Caco-2 (cell line): ENCODE measurements at regions not wholly inside any gene's neighbourhood (a gene's known extent, or its start where the extent isn't known, plus 50 kb on each side); places are given as distances from the start of the nearest gene placed in this dataset.

Source experiments
- BruUV-seq: library from RNA; stranded (reverse); fragments of 400-500 nt; replicated peaks from 2 replicates; lab custom pipeline; 2021; lab: Mats Ljungman, UMichigan
- CTCF ChIA-PET: fragments of 300-600 bp; sonication (Branson Sonifier 250); formaldehyde crosslinking; loops from one replicate; lab custom pipeline; 2022; ENCODE audit warnings: antibody characterized with exemption; lab: Charles Lee
- POLR2A ChIA-PET: fragments of 300-600 bp; sonication (Branson Sonifier 250); formaldehyde crosslinking; loops from one replicate; lab custom pipeline; 2022; ENCODE audit warnings: antibody characterized with exemption; lab: Charles Lee
- DNase-seq, 2 experiments: peaks; one replicate each; pipeline versions ENCODE4 v3.0.0 to v3.0.0-alpha.2; 2020 to 2022
- H3K27me3 ChIP-seq: replicated peaks from 2 replicates; pipeline ENCODE4 v1.6.0; 2011; ENCODE audit warnings: low read length; ENCODE audit not compliant: control insufficient read depth, insufficient read depth
- H3K36me3 ChIP-seq: 2 replicates; pipeline ENCODE4 v1.5.1; 2011; ENCODE audit warnings: low read length; ENCODE audit not compliant: control insufficient read depth, insufficient read depth
- H3K4me1 ChIP-seq: fragments of 250-450 bp; sonication (Bioruptor Pico); 2 replicates; pipeline ENCODE4 v1.5.1; 2020; ENCODE audit warnings: mild to moderate bottlenecking
- H3K4me3 ChIP-seq: 2 replicates; pipeline ENCODE4 v1.5.1; 2011; ENCODE audit warnings: low read depth, mild to moderate bottlenecking, control low read depth, low read length
- H3K9me3 ChIP-seq: fragments of 250-450 bp; sonication (Bioruptor Pico); 2 replicates; pipeline ENCODE4 v1.5.1; 2020; ENCODE audit warnings: mild to moderate bottlenecking, moderate library complexity
- H3K27ac Mint-ChIP-seq: one replicate; pipeline ENCODE4 v1.8.0; 2022; ENCODE audit warnings: mixed read lengths; ENCODE audit not compliant: unreplicated experiment
- H3K27me3 Mint-ChIP-seq: one replicate; pipeline ENCODE4 v1.8.0; 2022; ENCODE audit warnings: mixed read lengths; ENCODE audit not compliant: insufficient read depth, unreplicated experiment
- H3K36me3 Mint-ChIP-seq: one replicate; pipeline ENCODE4 v1.8.0; 2022; ENCODE audit warnings: mild to moderate bottlenecking, mixed read lengths; ENCODE audit not compliant: insufficient read depth, unreplicated experiment
- H3K4me1 Mint-ChIP-seq: one replicate; pipeline ENCODE4 v1.8.0; 2022; ENCODE audit warnings: low read depth, mixed read lengths; ENCODE audit not compliant: unreplicated experiment
- H3K4me3 Mint-ChIP-seq: one replicate; pipeline ENCODE4 v1.8.0; 2022; ENCODE audit warnings: mild to moderate bottlenecking, moderate library complexity, mixed read lengths; ENCODE audit not compliant: unreplicated experiment
- H3K9me3 Mint-ChIP-seq: one replicate; pipeline ENCODE4 v1.8.0; 2022; ENCODE audit warnings: mixed read lengths; ENCODE audit not compliant: unreplicated experiment
- intact Hi-C: fragments of 100-400 bp; cut with micrococcal nuclease; formaldehyde crosslinking; loops from one replicate; pipeline ENCODE4 v1.10.0; 2022; ENCODE audit not compliant: unreplicated experiment
- TF ChIP-seq, protein P1 (sequence below), 2 experiments: fragments of 200-600 bp in 1 of 2; IDR thresholded peaks; 1 replicate in 1 of 2; 2 replicates in 1 of 2; pipeline versions ENCODE4 v1.5.1 to v1.8.0; 2011 to 2022; ENCODE audit warnings: antibody characterized with exemption in 1 of 2, control low read depth in 1 of 2, inconsistent platforms in 1 of 2, low read depth in 1 of 2, low read length in 1 of 2, mild to moderate bottlenecking in 1 of 2, moderate library complexity in 1 of 2; ENCODE audit not compliant: insufficient read depth in 1 of 2, severe bottlenecking in 1 of 2, unreplicated experiment in 1 of 2

DNA sequence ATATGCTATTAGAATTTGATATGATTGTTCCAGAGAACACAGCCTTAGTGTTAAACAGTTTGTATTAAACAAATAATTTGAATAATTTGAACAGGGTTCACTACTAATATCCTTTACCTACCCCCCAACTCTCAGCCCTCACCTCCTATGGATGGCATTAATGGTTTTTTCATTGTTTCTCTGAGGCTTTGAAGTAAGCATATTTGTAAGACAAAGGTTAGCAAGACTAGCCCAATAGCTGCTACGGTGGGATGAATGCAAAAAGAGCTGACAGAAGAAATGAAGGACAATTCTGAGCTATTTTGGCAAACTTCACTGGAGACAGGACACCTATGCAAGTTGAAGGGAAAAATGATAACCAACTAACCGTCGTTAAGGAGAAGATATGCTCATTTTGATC is 61.6 kb downstream of the ARL4A start:
- Histone ChIP-seq H3K4me1 (no peaks in the 10 kb centered on the region), H3K4me3 (no peak overlapping the region), H3K36me3 (no peaks in the 10 kb centered on the region), H3K9me3 (no peaks in the 10 kb centered on the region), H3K27me3 (no peaks in the 10 kb centered on the region)
- no TSS peak for BruUV-seq
- Mint-ChIP-seq H3K27ac (no peak overlapping the region), H3K4me1 (no peaks in the 10 kb centered on the region), H3K9me3 (no peaks in the 10 kb centered on the region), H3K4me3 (no peak overlapping the region), H3K27me3 (no peaks in the 10 kb centered on the region), H3K36me3 (no peaks in the 10 kb centered on the region)
- POLR2A ChIA-PET, result no interaction called here
- intact Hi-C loops, result no loop called here
- CTCF ChIA-PET, result no interaction called here
- TF ChIP-seq, protein P1, sequence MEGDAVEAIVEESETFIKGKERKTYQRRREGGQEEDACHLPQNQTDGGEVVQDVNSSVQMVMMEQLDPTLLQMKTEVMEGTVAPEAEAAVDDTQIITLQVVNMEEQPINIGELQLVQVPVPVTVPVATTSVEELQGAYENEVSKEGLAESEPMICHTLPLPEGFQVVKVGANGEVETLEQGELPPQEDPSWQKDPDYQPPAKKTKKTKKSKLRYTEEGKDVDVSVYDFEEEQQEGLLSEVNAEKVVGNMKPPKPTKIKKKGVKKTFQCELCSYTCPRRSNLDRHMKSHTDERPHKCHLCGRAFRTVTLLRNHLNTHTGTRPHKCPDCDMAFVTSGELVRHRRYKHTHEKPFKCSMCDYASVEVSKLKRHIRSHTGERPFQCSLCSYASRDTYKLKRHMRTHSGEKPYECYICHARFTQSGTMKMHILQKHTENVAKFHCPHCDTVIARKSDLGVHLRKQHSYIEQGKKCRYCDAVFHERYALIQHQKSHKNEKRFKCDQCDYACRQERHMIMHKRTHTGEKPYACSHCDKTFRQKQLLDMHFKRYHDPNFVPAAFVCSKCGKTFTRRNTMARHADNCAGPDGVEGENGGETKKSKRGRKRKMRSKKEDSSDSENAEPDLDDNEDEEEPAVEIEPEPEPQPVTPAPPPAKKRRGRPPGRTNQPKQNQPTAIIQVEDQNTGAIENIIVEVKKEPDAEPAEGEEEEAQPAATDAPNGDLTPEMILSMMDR (IDR thresholded peaks at IDR 0.05; ENCODE audit: insufficient read depth in 1 of 2, low read depth in 1 of 2, low read length in 1 of 2, severe bottlenecking in 1 of 2, unreplicated experiment in 1 of 2), result no peak
- DNase-seq, result no peak

- no TSS peak for BruUV-seq
- Mint-ChIP-seq H3K9me3 (no peaks in the 10 kb centered on the region), H3K27me3 (no peaks in the 10 kb centered on the region), H3K36me3 (no peaks in the 10 kb centered on the region), H3K4me1 (no peaks in the 10 kb centered on the region), H3K4me3 (no peak overlapping the region), H3K27ac (no peak overlapping the region)
- Histone ChIP-seq H3K4me3 (no peak overlapping the region), H3K36me3 (no peaks in the 10 kb centered on the region), H3K27me3 (no peaks in the 10 kb centered on the region), H3K9me3 (no peaks in the 10 kb centered on the region), H3K4me1 (no peaks in the 10 kb centered on the region)
- ChIA-PET CTCF (no interaction called here), POLR2A (no interaction called here)
- TF ChIP-seq, protein P1 (IDR thresholded peaks at IDR 0.05; ENCODE audit: insufficient read depth in 1 of 2, low read depth in 1 of 2, low read length in 1 of 2, severe bottlenecking in 1 of 2, unreplicated experiment in 1 of 2), result no peak
- intact Hi-C loops, result no loop called here
- no peak for DNase-seq
Observed at GRCh38 chr7:12749746-12750145, 62.3 kb downstream of the ARL4A start.

DNA sequence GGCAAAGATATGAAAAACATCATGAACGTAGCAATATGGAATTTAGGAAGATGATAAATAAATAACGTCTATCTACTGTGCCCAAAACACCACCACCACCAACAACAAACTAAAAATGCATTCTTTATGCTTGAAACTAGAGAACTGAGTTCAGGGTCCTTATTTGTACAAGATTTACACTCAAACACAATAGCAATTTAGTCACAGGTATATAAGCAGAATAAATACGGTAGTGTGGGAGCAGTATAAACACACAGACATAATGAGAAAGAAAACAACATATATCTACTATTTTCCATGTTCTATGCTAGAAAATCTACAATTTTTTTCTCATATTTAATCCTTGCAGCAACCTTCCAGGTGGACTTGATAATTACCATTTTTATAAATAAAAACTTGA is 64.3 kb downstream of the ARL4A start:
- no TSS peak for BruUV-seq
- Histone ChIP-seq H3K9me3 (no peaks in the 10 kb centered on the region), H3K27me3 (no peaks in the 10 kb centered on the region), H3K4me1 (no peaks in the 10 kb centered on the region), H3K36me3 (no peaks in the 10 kb centered on the region), H3K4me3 (no peak overlapping the region)
- ChIA-PET POLR2A (no interaction called here), CTCF (no interaction called here)
- DNase-seq, result no peak
- no peaks in the 10 kb centered on the region for H3K36me3 Mint-ChIP-seq
- TF ChIP-seq, protein P1 (IDR thresholded peaks at IDR 0.05; ENCODE audit: insufficient read depth in 1 of 2, low read depth in 1 of 2, low read length in 1 of 2, severe bottlenecking in 1 of 2, unreplicated experiment in 1 of 2), result no peak
- H3K9me3 Mint-ChIP-seq, result no peaks in the 10 kb centered on the region
- no peak overlapping the region for H3K27ac Mint-ChIP-seq
- intact Hi-C loops, result no loop called here
- no peak overlapping the region for H3K4me3 Mint-ChIP-seq
- no peaks in the 10 kb centered on the region for H3K4me1 Mint-ChIP-seq
- H3K27me3 Mint-ChIP-seq, result no peaks in the 10 kb centered on the region
